ENCODE measurements at regions not wholly inside any gene's neighbourhood (a gene's known extent, or its start where the extent isn't known, plus 50 kb on each side); places are given as distances from the start of the nearest gene placed in this dataset.
"Not testable (repeated sequence)": the region's sequence is repeated elsewhere in the genome, so short reads cannot be mapped to it uniquely, and the experiment has no call there.

- no peak for DNase-seq (ENCODE audit: low read depth)
These were observed 338.5 kb upstream of the ONECUT1 start for GRCh38 chr15:53128652-53129051.

GRCh38 chr15:53126144-53126543 lies 336.0 kb upstream of the ONECUT1 start:
- DNase-seq (ENCODE audit: low read depth): no peak

- DNase-seq (ENCODE audit: low read depth): no peak
These were observed 332.7 kb upstream of the ONECUT1 start for GRCh38 chr15:53122818-53123217.

GRCh38 chr15:53116915-53117314 lies 326.8 kb upstream of the ONECUT1 start:
- not testable (repeated sequence) for DNase-seq (ENCODE audit: low read depth)

GRCh38 chr15:53116169-53116568 lies 326.0 kb upstream of the ONECUT1 start:
- DNase-seq (ENCODE audit: low read depth): no peak

GRCh38 chr15:53115563-53115962 lies 325.4 kb upstream of the ONECUT1 start:
- DNase-seq (ENCODE audit: low read depth): no peak

- no peak for DNase-seq (ENCODE audit: low read depth)
These were observed 324.8 kb upstream of the ONECUT1 start for GRCh38 chr15:53114960-53115359.

GRCh38 chr15:53110999-53111398 lies 320.9 kb upstream of the ONECUT1 start:
- DNase-seq (ENCODE audit: low read depth): no peak

- no peak for DNase-seq (ENCODE audit: low read depth)
These were observed 318.2 kb upstream of the ONECUT1 start for GRCh38 chr15:53108319-53108718.

- DNase-seq (ENCODE audit: low read depth): no peak
These were observed 317.7 kb upstream of the ONECUT1 start for GRCh38 chr15:53107855-53108254.

GRCh38 chr15:53106505-53107286 lies 316.6 kb upstream of the ONECUT1 start:
- DNase-seq (ENCODE audit: low read depth): no peak

- no peak for DNase-seq (ENCODE audit: low read depth)
These were observed 312.3 kb upstream of the ONECUT1 start for GRCh38 chr15:53102483-53102882.

- no peak for DNase-seq (ENCODE audit: low read depth)
These were observed 290.3 kb upstream of the ONECUT1 start for GRCh38 chr15:53080484-53080883.

- DNase-seq (ENCODE audit: low read depth): no peak
These were observed 284.1 kb upstream of the ONECUT1 start for GRCh38 chr15:53074221-53074620.

- DNase-seq (ENCODE audit: low read depth): peak; percentile 67
These were observed 281.9 kb upstream of the ONECUT1 start for GRCh38 chr15:53072077-53072476.

GRCh38 chr15:53068636-53069035 lies 278.5 kb upstream of the ONECUT1 start:
- no peak for DNase-seq (ENCODE audit: low read depth)

GRCh38 chr15:53059273-53060043 lies 269.3 kb upstream of the ONECUT1 start:
- no peak for DNase-seq (ENCODE audit: low read depth)

GRCh38 chr15:53046153-53046790 lies 256.1 kb upstream of the ONECUT1 start:
- DNase-seq (ENCODE audit: low read depth): no peak

GRCh38 chr15:53038655-53038941 lies 248.5 kb upstream of the ONECUT1 start:
- DNase-seq (ENCODE audit: low read depth): no peak

GRCh38 chr15:53037904-53038654 lies 247.9 kb upstream of the ONECUT1 start:
- DNase-seq (ENCODE audit: low read depth): no peak

GRCh38 chr15:53036641-53037040 lies 246.5 kb upstream of the ONECUT1 start:
- DNase-seq (ENCODE audit: low read depth): no peak

- DNase-seq (ENCODE audit: low read depth): no peak
These were observed 244.7 kb upstream of the ONECUT1 start for GRCh38 chr15:53034767-53035245.

All from renal cortical epithelial cell (primary cell).